ENCODE measurements at regions not wholly inside any gene's neighbourhood (a gene's known extent, or its start where the extent isn't known, plus 50 kb on each side); places are given as distances from the start of the nearest gene placed in this dataset.

- no peak for TF ChIP-seq POLR2A (IDR thresholded peaks at IDR 0.05)
- no peak for TF ChIP-seq EP300 (IDR thresholded peaks at IDR 0.05)
- TF ChIP-seq CTCF (IDR thresholded peaks at IDR 0.05): no peak
- TF ChIP-seq POLR2AphosphoS5 (IDR thresholded peaks at IDR 0.05): no peak
These were observed 1431.9 kb upstream of the PCDH20 start for GRCh38 chr13:62847520-62847919.

Data from suprapubic skin (tissue), 4 donors.